Breast epithelium (tissue), 4 donors: ENCODE measurements at regions not wholly inside any gene's neighbourhood (a gene's known extent, or its start where the extent isn't known, plus 50 kb on each side); places are given as distances from the start of the nearest gene placed in this dataset.

ENCODE experiments used
- DNase-seq, 2 donors: peaks; one replicate each; pipeline ENCODE4 v3.0.0-alpha.2; 2019; ENCODE audit warnings: low spot score in 2 of 2
- H3K27ac ChIP-seq, 2 donors: fragments of 200-600 bp; sonication (generic) in 1 of 2; one replicate each; pipeline ENCODE4 v1.5.1; 2016 to 2019; ENCODE audit warnings: mild to moderate bottlenecking in 1 of 2
- H3K27me3 ChIP-seq, 2 donors: fragments of 200-600 bp; sonication (generic) in 1 of 2; one replicate each; pipeline versions ENCODE4 v1.5.1 to v1.6.0; 2017 to 2019; ENCODE audit warnings: control low read depth in 1 of 2, mild to moderate bottlenecking in 1 of 2
- H3K36me3 ChIP-seq: fragments of 200-600 bp; one replicate; pipeline ENCODE4 v1.5.1; 2019
- H3K4me1 ChIP-seq, 2 donors: fragments of 200-600 bp; sonication (generic); one replicate each; pipeline ENCODE4 v1.5.1; 2016 to 2019; ENCODE audit warnings: control low read depth in 1 of 2
- H3K4me3 ChIP-seq, 3 donors: fragments of 200-600 bp; sonication (generic); 1 replicate in 2 of 3; 2 replicates in 1 of 3; pipeline ENCODE4 v1.5.1; 2016 to 2019; ENCODE audit warnings: mild to moderate bottlenecking in 3 of 3, moderate library complexity in 2 of 3
- H3K9me3 ChIP-seq, 2 donors: fragments of 200-600 bp; sonication (generic) in 1 of 2; one replicate each; pipeline ENCODE4 v1.5.1; 2016 to 2019; ENCODE audit warnings: control low read depth in 1 of 2
- CTCF ChIP-seq, 3 donors: fragments of 450-650 bp; IDR thresholded peaks; one replicate each; pipeline ENCODE4 v1.5.1; 2016 to 2017; ENCODE audit warnings: antibody characterized with exemption in 3 of 3, mild to moderate bottlenecking in 3 of 3, moderate library complexity in 3 of 3
- POLR2A ChIP-seq: fragments of 450-650 bp; IDR thresholded peaks from one replicate; pipeline ENCODE4 v1.6.1; 2016; ENCODE audit warnings: antibody characterized with exemption, mild to moderate bottlenecking, moderate library complexity
- POLR2AphosphoS5 ChIP-seq, 3 donors: sonication (generic); formaldehyde crosslinking; IDR thresholded peaks; one replicate each; pipeline ENCODE4 v1.6.1; 2017; ENCODE audit warnings: antibody characterized with exemption in 3 of 3
- intact Hi-C: fragments of 100-400 bp; cut with DNase I; formaldehyde crosslinking; loops from one replicate; pipeline ENCODE4 v1.15.1; 2023; ENCODE audit warnings: low total_unique reads

- H3K4me1 ChIP-seq: peaks cover 2 to 6% of the 10 kb centered on the region in 2 donors
- DNase-seq: no peak
- TF ChIP-seq POLR2A (no peak), CTCF (IDR thresholded peaks at IDR 0.05) (no peak), POLR2AphosphoS5 (IDR thresholded peaks at IDR 0.05) (no peak)
- H3K36me3 ChIP-seq: no peaks in the 10 kb centered on the region
- no peak overlapping the region for H3K4me3 ChIP-seq
- H3K27ac ChIP-seq: no peak overlapping the region
- no peaks in the 10 kb centered on the region for H3K27me3 ChIP-seq
- intact Hi-C loops: no loop called here
- no peaks in the 10 kb centered on the region for H3K9me3 ChIP-seq
Observed at GRCh38 chr22:35475545-35475944, 65.1 kb upstream of the RASD2 start.

- H3K36me3 ChIP-seq: no peaks in the 10 kb centered on the region
- intact Hi-C loops: no loop called here
- no peaks in the 10 kb centered on the region for H3K9me3 ChIP-seq
- no peak for DNase-seq
- H3K27me3 ChIP-seq: no peaks in the 10 kb centered on the region
- TF ChIP-seq CTCF (IDR thresholded peaks at IDR 0.05) (no peak), POLR2AphosphoS5 (IDR thresholded peaks at IDR 0.05) (no peak), POLR2A (no peak)
- H3K4me3 ChIP-seq: no peak overlapping the region
- no peak overlapping the region for H3K27ac ChIP-seq
- peaks cover 4 to 6% of the 10 kb centered on the region in 2 donors for H3K4me1 ChIP-seq
Observed at GRCh38 chr22:35476341-35476740, 64.3 kb upstream of the RASD2 start.

- no peak overlapping the region for H3K4me3 ChIP-seq
- H3K9me3 ChIP-seq: no peaks in the 10 kb centered on the region
- peaks cover 4 to 6% of the 10 kb centered on the region in 2 donors for H3K4me1 ChIP-seq
- H3K36me3 ChIP-seq: no peaks in the 10 kb centered on the region
- DNase-seq: no peak
- no peak for TF ChIP-seq CTCF (IDR thresholded peaks at IDR 0.05)
- no peak for TF ChIP-seq POLR2A
- no peak for TF ChIP-seq POLR2AphosphoS5 (IDR thresholded peaks at IDR 0.05)
- H3K27me3 ChIP-seq: no peaks in the 10 kb centered on the region
- peak overlapping the region; percentile 42 to 66 for H3K27ac ChIP-seq
- intact Hi-C loops: no loop called here
Observed at GRCh38 chr22:35477911-35478582, 62.6 kb upstream of the RASD2 start.

- H3K27ac ChIP-seq: peak overlapping the region; percentile 42 to 66
- intact Hi-C loops: no loop called here
Observed at GRCh38 chr22:35478633-35479107, 62.0 kb upstream of the RASD2 start.

More at GRCh38 chr22:35478633-35479107, 62.0 kb upstream of the RASD2 start:
- peaks cover 4 to 6% of the 10 kb centered on the region in 2 donors for H3K4me1 ChIP-seq
- H3K36me3 ChIP-seq: no peaks in the 10 kb centered on the region
- no peak for DNase-seq
- H3K27me3 ChIP-seq: no peaks in the 10 kb centered on the region
- H3K9me3 ChIP-seq: no peaks in the 10 kb centered on the region
- TF ChIP-seq POLR2AphosphoS5 (IDR thresholded peaks at IDR 0.05): no peak
- TF ChIP-seq POLR2A: no peak
- TF ChIP-seq CTCF (IDR thresholded peaks at IDR 0.05): no peak
- H3K4me3 ChIP-seq: no peak overlapping the region
